ENCODE measurements at regions not wholly inside any gene's neighbourhood (a gene's known extent, or its start where the extent isn't known, plus 50 kb on each side); places are given as distances from the start of the nearest gene placed in this dataset.

GRCh38 chr14:75359098-75359497 is 68.7 kb upstream of the JDP2 start:
- Histone ChIP-seq H2BK120ac (ENCODE audit: low read depth, low read length) (no peak overlapping the region), H3K79me2 (ENCODE audit: control insufficient read depth, insufficient read depth, low read length) (no peaks in the 10 kb centered on the region), H2BK5ac (ENCODE audit: low read length) (no peak overlapping the region), H4K5ac (ENCODE audit: low read length) (no peak overlapping the region), H4K8ac (ENCODE audit: low read depth, low read length) (no peak overlapping the region), H3K79me1 (ENCODE audit: low read length) (no peaks in the 10 kb centered on the region), H3K56ac (ENCODE audit: low read length) (no peak overlapping the region), H3K36me3 (ENCODE audit: control insufficient read depth, insufficient read depth, low read length) (no peaks in the 10 kb centered on the region), H3K4me1 (ENCODE audit: control insufficient read depth, low read depth, low read length) (no peaks in the 10 kb centered on the region), H3K4ac (ENCODE audit: low read depth, low read length) (no peak overlapping the region), H3K23ac (ENCODE audit: low read length) (no peak overlapping the region), H2BK15ac (replicated peaks; ENCODE audit: low read depth) (no peak overlapping the region), H2AK5ac (ENCODE audit: low read length) (no peak overlapping the region), H3K18ac (ENCODE audit: low read length) (no peak overlapping the region), H3K4me3 (ENCODE audit: low read length) (no peak overlapping the region), H3K4me2 (ENCODE audit: low read length) (no peak overlapping the region), H3K27ac (ENCODE audit: low read depth, low read length) (no peak overlapping the region), H3K9ac (ENCODE audit: low read length) (no peak overlapping the region), H3K27me3 (ENCODE audit: insufficient read depth, low read length, poor library complexity) (no peaks in the 10 kb centered on the region)
- no CpG with 5 or more reads among the region's 3 CpGs for WGBS (ENCODE audit: extremely low coverage, insufficient coverage, low lambda C conversion rate)
- DNase-seq = no peak

- Histone ChIP-seq H3K79me1 (ENCODE audit: low read length) (no peaks in the 10 kb centered on the region), H4K5ac (ENCODE audit: low read length) (no peak overlapping the region), H3K27ac (ENCODE audit: low read depth, low read length) (no peak overlapping the region), H3K4me3 (ENCODE audit: low read length) (no peak overlapping the region), H2BK15ac (replicated peaks; ENCODE audit: low read depth) (no peak overlapping the region), H3K56ac (ENCODE audit: low read length) (no peak overlapping the region), H2AK5ac (ENCODE audit: low read length) (no peak overlapping the region), H3K23ac (ENCODE audit: low read length) (no peak overlapping the region), H3K4me2 (ENCODE audit: low read length) (no peak overlapping the region), H3K36me3 (ENCODE audit: control insufficient read depth, insufficient read depth, low read length) (no peaks in the 10 kb centered on the region), H3K79me2 (ENCODE audit: control insufficient read depth, insufficient read depth, low read length) (no peaks in the 10 kb centered on the region), H3K4me1 (ENCODE audit: control insufficient read depth, low read depth, low read length) (no peaks in the 10 kb centered on the region), H2BK120ac (ENCODE audit: low read depth, low read length) (no peak overlapping the region), H2BK5ac (ENCODE audit: low read length) (no peak overlapping the region), H3K27me3 (ENCODE audit: insufficient read depth, low read length, poor library complexity) (no peaks in the 10 kb centered on the region), H3K9ac (ENCODE audit: low read length) (no peak overlapping the region), H3K18ac (ENCODE audit: low read length) (no peak overlapping the region), H3K4ac (ENCODE audit: low read depth, low read length) (no peak overlapping the region), H4K8ac (ENCODE audit: low read depth, low read length) (no peak overlapping the region)
- no peak for DNase-seq
- WGBS (ENCODE audit: extremely low coverage, insufficient coverage, low lambda C conversion rate) = no CpG with 5 or more reads among the region's 6 CpGs
Observed at GRCh38 chr14:75361041-75361440, 66.8 kb upstream of the JDP2 start.

- Histone ChIP-seq H3K79me2 (ENCODE audit: control insufficient read depth, insufficient read depth, low read length) (no peaks in the 10 kb centered on the region), H3K4me1 (ENCODE audit: control insufficient read depth, low read depth, low read length) (no peaks in the 10 kb centered on the region), H2BK5ac (ENCODE audit: low read length) (no peak overlapping the region), H3K56ac (ENCODE audit: low read length) (no peak overlapping the region), H3K4me3 (ENCODE audit: low read length) (no peak overlapping the region), H3K79me1 (ENCODE audit: low read length) (no peaks in the 10 kb centered on the region), H4K8ac (ENCODE audit: low read depth, low read length) (no peak overlapping the region), H2AK5ac (ENCODE audit: low read length) (no peak overlapping the region), H3K36me3 (ENCODE audit: control insufficient read depth, insufficient read depth, low read length) (no peaks in the 10 kb centered on the region), H3K27me3 (ENCODE audit: insufficient read depth, low read length, poor library complexity) (no peaks in the 10 kb centered on the region), H3K4ac (ENCODE audit: low read depth, low read length) (no peak overlapping the region), H3K27ac (ENCODE audit: low read depth, low read length) (no peak overlapping the region), H2BK15ac (replicated peaks; ENCODE audit: low read depth) (no peak overlapping the region), H2BK120ac (ENCODE audit: low read depth, low read length) (no peak overlapping the region), H3K23ac (ENCODE audit: low read length) (no peak overlapping the region), H4K5ac (ENCODE audit: low read length) (no peak overlapping the region), H3K4me2 (ENCODE audit: low read length) (no peak overlapping the region), H3K18ac (ENCODE audit: low read length) (no peak overlapping the region), H3K9ac (ENCODE audit: low read length) (no peak overlapping the region)
- DNase-seq = no peak
- WGBS (ENCODE audit: extremely low coverage, insufficient coverage, low lambda C conversion rate) = no CpG with 5 or more reads among the region's 7 CpGs
Observed at GRCh38 chr14:75361751-75362433, 65.9 kb upstream of the JDP2 start.

GRCh38 chr14:75363130-75363529 is 64.7 kb upstream of the JDP2 start:
- Histone ChIP-seq H2BK15ac (replicated peaks; ENCODE audit: low read depth) (no peak overlapping the region), H4K5ac (ENCODE audit: low read length) (no peak overlapping the region), H3K27me3 (ENCODE audit: insufficient read depth, low read length, poor library complexity) (no peaks in the 10 kb centered on the region), H3K4me1 (ENCODE audit: control insufficient read depth, low read depth, low read length) (no peaks in the 10 kb centered on the region), H3K18ac (ENCODE audit: low read length) (no peak overlapping the region), H3K27ac (ENCODE audit: low read depth, low read length) (no peak overlapping the region), H3K56ac (ENCODE audit: low read length) (no peak overlapping the region), H4K8ac (ENCODE audit: low read depth, low read length) (no peak overlapping the region), H3K4ac (ENCODE audit: low read depth, low read length) (no peak overlapping the region), H3K4me3 (ENCODE audit: low read length) (no peak overlapping the region), H3K79me2 (ENCODE audit: control insufficient read depth, insufficient read depth, low read length) (no peaks in the 10 kb centered on the region), H2AK5ac (ENCODE audit: low read length) (no peak overlapping the region), H2BK5ac (ENCODE audit: low read length) (no peak overlapping the region), H2BK120ac (ENCODE audit: low read depth, low read length) (no peak overlapping the region), H3K23ac (ENCODE audit: low read length) (no peak overlapping the region), H3K9ac (ENCODE audit: low read length) (no peak overlapping the region), H3K36me3 (ENCODE audit: control insufficient read depth, insufficient read depth, low read length) (no peaks in the 10 kb centered on the region), H3K79me1 (ENCODE audit: low read length) (no peaks in the 10 kb centered on the region), H3K4me2 (ENCODE audit: low read length) (no peak overlapping the region)
- no peak for DNase-seq
- WGBS (ENCODE audit: extremely low coverage, insufficient coverage, low lambda C conversion rate) = no CpG with 5 or more reads among the region's 5 CpGs

- H3K79me2 ChIP-seq (ENCODE audit: control insufficient read depth, insufficient read depth, low read length) = no peaks in the 10 kb centered on the region
- DNase-seq = no peak
- no CpG with 5 or more reads among the region's 4 CpGs for WGBS (ENCODE audit: extremely low coverage, insufficient coverage, low lambda C conversion rate)
- no peak overlapping the region for H2AK5ac ChIP-seq (ENCODE audit: low read length)
- H2BK120ac ChIP-seq (ENCODE audit: low read depth, low read length) = no peak overlapping the region
- H3K79me1 ChIP-seq (ENCODE audit: low read length) = no peaks in the 10 kb centered on the region
- no peak overlapping the region for H3K9ac ChIP-seq (ENCODE audit: low read length)
- no peak overlapping the region for H3K18ac ChIP-seq (ENCODE audit: low read length)
- H3K27ac ChIP-seq (ENCODE audit: low read depth, low read length) = no peak overlapping the region
- H3K56ac ChIP-seq (ENCODE audit: low read length) = no peak overlapping the region
- no peak overlapping the region for H2BK15ac ChIP-seq (replicated peaks; ENCODE audit: low read depth)
- no peaks in the 10 kb centered on the region for H3K4me1 ChIP-seq (ENCODE audit: control insufficient read depth, low read depth, low read length)
- no peak overlapping the region for H2BK5ac ChIP-seq (ENCODE audit: low read length)
- no peaks in the 10 kb centered on the region for H3K27me3 ChIP-seq (ENCODE audit: insufficient read depth, low read length, poor library complexity)
- no peaks in the 10 kb centered on the region for H3K36me3 ChIP-seq (ENCODE audit: control insufficient read depth, insufficient read depth, low read length)
- H3K4me3 ChIP-seq (ENCODE audit: low read length) = no peak overlapping the region
- no peak overlapping the region for H3K4me2 ChIP-seq (ENCODE audit: low read length)
- no peak overlapping the region for H3K4ac ChIP-seq (ENCODE audit: low read depth, low read length)
- no peak overlapping the region for H4K5ac ChIP-seq (ENCODE audit: low read length)
- H3K23ac ChIP-seq (ENCODE audit: low read length) = no peak overlapping the region
- H4K8ac ChIP-seq (ENCODE audit: low read depth, low read length) = no peak overlapping the region
Observed at GRCh38 chr14:75363570-75364227, 64.1 kb upstream of the JDP2 start.

GRCh38 chr14:75365116-75365515 is 62.7 kb upstream of the JDP2 start:
- Histone ChIP-seq H3K79me1 (ENCODE audit: low read length) (no peaks in the 10 kb centered on the region), H3K4me1 (ENCODE audit: control insufficient read depth, low read depth, low read length) (no peaks in the 10 kb centered on the region), H3K18ac (ENCODE audit: low read length) (no peak overlapping the region), H3K4me3 (ENCODE audit: low read length) (no peak overlapping the region), H3K4me2 (ENCODE audit: low read length) (no peak overlapping the region), H3K79me2 (ENCODE audit: control insufficient read depth, insufficient read depth, low read length) (no peaks in the 10 kb centered on the region), H2BK15ac (replicated peaks; ENCODE audit: low read depth) (no peak overlapping the region), H2BK120ac (ENCODE audit: low read depth, low read length) (no peak overlapping the region), H3K36me3 (ENCODE audit: control insufficient read depth, insufficient read depth, low read length) (no peaks in the 10 kb centered on the region), H4K5ac (ENCODE audit: low read length) (no peak overlapping the region), H3K27ac (ENCODE audit: low read depth, low read length) (no peak overlapping the region), H3K27me3 (ENCODE audit: insufficient read depth, low read length, poor library complexity) (no peaks in the 10 kb centered on the region), H3K9ac (ENCODE audit: low read length) (no peak overlapping the region), H3K23ac (ENCODE audit: low read length) (no peak overlapping the region), H2BK5ac (ENCODE audit: low read length) (no peak overlapping the region), H3K4ac (ENCODE audit: low read depth, low read length) (no peak overlapping the region), H4K8ac (ENCODE audit: low read depth, low read length) (no peak overlapping the region), H3K56ac (ENCODE audit: low read length) (no peak overlapping the region), H2AK5ac (ENCODE audit: low read length) (no peak overlapping the region)
- no CpG with 5 or more reads among the region's 2 CpGs for WGBS (ENCODE audit: extremely low coverage, insufficient coverage, low lambda C conversion rate)
- DNase-seq = no peak

Measured in mesendoderm (in vitro differentiated cells).